Stimulated activated CD4-positive, alpha-beta T cell treated with anti-CD3 and anti-CD28 coated beads, Interleukin-2, amount 100 ng/mL, for 48 hours (primary cell): ENCODE measurements at regions not wholly inside any gene's neighbourhood (a gene's known extent, or its start where the extent isn't known, plus 50 kb on each side); places are given as distances from the start of the nearest gene placed in this dataset.
A peak's percentile ranks its signal among the peaks of the same experiment; 100 is the strongest.

Experiments used
- DNase-seq, 2 donors: peaks; one replicate each; pipeline ENCODE4 v3.0.0-alpha.2; 2020

DNA sequence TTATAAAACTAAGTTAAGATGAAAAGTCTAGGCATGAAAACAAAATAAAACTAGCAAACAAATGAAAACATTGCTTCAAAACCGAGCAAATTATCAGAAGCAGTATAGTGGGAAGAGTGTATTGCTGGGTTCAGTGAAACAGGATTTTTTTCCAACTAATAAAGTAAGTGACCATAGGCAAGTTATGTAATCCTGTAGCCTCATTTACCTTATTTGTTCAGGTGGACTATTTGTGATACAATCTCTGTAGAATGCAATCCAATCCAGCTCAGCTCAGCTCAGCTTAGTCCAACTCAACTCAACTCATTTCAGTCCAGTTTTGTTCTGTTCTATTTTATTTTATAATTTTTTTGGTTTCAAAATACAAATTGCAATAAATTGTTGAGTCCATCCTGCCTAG lies 276.7 kb upstream of the LRIG3 start:
- no peak for DNase-seq

DNA sequence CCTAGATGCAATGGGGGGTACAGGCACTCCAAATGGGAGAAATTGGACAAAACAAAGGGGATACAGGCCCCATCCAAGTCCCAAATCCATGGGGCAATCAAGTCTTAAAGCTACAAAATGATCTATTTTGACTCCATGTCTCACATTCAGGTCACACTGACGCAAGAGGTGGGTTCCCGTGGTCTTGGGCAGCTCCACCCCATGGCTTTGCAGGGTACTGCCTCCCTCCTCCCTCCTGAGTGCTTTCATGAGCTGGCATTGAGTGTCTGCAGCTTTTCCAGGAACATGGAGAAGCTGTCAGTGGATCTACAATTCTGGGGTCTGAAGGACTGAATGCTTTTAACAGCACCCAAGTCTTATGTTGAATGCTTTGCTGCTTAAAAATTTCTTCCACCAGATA lies 274.5 kb upstream of the LRIG3 start:
- DNase-seq, result no peak

GRCh38 chr12:59193476-59194050 lies 273.3 kb upstream of the LRIG3 start:
- DNase-seq, result no peak

- no peak for DNase-seq
Measured at GRCh38 chr12:59191372-59191771, 271.1 kb upstream of the LRIG3 start.

GRCh38 chr12:59186451-59186850 lies 266.1 kb upstream of the LRIG3 start:
- no peak for DNase-seq

DNA sequence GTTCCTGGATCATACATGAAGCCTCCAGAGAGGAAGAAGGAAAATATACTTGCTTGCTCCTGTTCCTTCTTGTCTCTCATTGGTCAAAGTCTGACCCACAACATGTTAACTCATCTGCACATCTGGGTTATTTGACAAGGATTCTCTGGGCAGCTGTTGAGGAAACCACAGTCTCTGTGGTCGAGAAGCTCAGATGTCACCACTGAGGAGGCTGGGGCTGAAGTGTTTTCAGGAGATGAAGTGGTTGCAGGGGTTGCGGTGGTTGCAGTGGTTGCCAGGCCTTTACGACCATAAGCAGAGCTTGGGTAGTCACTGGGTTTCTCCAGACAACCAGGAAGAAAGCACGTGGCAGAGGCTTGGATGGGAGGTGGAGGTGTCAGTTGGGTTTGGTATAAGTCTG lies 265.0 kb upstream of the LRIG3 start:
- DNase-seq, result no peak

- DNase-seq, result no peak
Measured at GRCh38 chr12:59182658-59183455, 262.6 kb upstream of the LRIG3 start.

DNA sequence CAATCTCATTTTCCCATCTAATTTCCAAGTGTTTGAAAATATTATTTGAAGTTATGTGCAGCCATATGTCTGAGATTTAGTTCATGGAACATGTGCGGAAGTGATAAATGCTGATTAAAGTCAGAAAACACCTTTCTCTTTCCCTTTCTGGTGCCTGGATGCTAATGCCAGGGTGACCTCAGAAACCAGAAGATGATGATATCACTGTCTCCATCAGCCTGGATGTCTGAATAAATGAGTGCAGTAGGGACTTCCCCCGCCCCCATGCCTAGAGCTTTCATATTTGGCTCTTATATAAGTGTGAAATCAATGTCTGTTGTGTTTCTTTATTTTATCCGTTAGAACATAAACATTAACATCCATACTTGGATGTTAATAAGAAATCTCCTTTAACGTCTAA lies 261.9 kb upstream of the LRIG3 start:
- DNase-seq, result peak; percentile 3 to 10

GRCh38 chr12:59181196-59181777 lies 261.0 kb upstream of the LRIG3 start:
- DNase-seq, result no peak

DNA sequence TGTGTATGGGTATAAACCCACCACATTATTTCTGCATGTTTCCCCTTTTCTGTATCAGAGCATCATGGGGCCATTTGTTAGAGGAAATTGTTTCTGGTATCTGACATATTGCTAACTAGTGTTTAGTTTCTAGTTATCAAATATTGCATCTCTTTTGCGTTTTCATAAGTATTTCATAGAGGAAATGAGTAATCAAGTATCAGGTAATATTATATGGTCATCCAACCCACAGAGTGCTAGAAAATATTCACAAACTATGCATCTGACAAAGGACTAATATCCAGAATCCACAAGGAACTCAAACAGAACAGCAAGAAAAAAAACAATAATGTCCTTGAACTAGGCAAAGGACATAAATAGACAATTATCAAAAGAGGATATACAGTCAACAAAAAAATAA lies 258.9 kb upstream of the LRIG3 start:
- no peak for DNase-seq

DNA sequence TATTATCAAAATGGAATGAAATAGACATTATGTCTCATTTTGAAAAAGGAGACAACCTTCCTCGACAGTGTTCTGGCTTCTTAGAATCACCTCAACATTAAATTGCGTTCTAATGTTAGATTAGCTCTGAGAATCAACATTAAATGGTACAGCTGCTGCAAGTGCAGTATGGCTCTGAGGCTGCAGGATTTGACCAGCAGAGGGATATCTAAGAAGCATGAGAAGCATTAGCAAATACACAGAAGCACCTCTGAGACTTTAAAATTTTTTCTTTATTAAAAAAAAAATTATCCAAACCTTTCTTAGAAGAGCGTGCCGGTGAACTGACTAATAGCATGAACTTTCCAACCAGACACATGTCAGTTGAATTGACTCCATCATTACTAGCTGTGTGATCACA lies 253.4 kb upstream of the LRIG3 start:
- no peak for DNase-seq

DNA sequence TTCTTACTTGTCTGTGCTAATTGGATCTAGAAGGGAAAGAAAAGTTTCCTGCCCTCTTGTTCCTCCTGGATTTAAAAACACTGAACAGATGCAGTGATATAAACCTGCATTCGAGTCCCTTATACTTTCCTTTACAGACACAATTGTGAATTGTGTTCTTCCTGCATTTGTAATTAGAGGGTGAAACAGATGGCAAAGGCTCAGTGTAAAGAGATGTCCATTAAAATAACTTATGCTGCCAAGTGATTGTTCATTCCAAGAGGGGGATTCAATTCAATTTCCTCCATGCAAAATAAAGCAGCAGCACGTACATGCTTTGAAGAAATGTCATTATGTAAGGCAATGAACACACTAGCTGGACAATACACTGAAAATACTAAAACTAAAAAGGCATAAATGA lies 248.3 kb upstream of the LRIG3 start:
- DNase-seq, result no peak

DNA sequence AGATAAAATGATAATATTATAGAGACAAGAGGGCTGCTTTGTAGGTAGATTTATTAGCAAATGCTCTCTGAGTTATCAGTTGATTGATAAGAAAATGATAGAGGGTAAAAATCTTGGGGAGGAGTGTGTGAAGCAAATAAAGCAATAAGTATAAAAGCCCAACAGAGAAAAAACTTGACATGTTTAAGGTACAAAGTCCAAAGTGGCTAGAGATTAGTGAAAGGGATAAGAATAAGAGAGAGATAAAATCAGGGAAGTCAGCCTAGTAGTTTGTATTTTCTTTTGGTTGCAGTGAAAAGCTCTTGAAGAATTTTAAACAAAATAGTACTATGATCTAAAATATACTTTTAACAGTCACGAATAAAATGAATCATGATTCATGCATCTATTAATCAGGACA lies 246.2 kb upstream of the LRIG3 start:
- DNase-seq, result no peak

DNA sequence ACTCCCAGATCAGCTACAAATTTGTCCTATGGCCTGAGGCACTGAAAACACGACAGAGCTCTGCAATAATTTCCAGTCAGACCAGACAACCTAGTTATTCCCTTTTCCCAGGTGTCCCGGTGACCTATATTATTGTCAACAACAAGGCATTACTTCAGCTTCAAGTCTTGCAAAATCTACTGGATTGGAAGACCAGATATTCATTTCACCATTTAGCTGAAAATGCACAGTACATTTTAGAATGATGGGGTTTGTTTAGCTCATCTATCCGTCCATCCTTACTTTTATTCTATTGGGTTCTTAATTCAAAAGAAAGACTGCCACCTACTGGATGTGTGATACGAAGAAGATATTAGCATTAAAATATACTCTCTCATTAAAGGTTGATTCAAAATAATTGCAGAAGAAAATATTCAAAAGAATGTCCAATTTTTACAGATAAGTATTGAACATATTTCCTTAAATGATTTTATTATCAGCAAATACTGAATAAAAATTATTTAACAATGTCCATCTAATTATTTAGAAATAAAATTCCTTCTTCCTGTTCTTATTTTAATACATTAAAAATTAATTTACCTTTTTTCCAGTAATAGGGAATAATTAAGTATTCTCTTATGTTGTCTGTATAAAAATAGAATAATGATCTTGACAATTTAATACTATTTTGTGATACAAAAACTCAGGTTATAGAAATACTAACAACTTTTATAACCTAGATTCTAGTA lies 244.9 kb upstream of the LRIG3 start:
- no peak for DNase-seq

GRCh38 chr12:59164226-59164625 lies 243.9 kb upstream of the LRIG3 start:
- DNase-seq, result no peak

GRCh38 chr12:59158681-59159080 lies 238.4 kb upstream of the LRIG3 start:
- DNase-seq, result no peak

- DNase-seq, result no peak
Measured at GRCh38 chr12:59158066-59158465, 237.8 kb upstream of the LRIG3 start.

DNA sequence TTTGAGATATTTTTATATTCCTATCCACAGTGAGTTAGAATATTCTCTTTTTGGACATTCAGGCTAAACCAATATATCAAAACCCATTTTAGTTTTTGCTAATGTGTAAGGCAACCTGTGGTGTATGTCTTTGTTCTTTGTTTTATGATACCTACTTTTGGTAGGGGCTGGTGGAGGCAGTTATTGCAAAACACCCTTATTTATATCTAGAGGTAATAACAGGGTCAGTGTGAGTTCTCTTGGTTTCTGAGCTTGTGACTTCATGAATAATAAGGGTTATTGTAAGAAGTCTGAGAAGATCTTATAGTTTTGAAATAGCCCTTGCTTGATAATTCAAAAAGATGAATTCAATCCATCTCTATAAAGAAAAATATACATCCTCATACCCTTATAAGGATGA lies 235.1 kb upstream of the LRIG3 start:
- DNase-seq, result no peak

GRCh38 chr12:59151243-59151642 lies 230.9 kb upstream of the LRIG3 start:
- DNase-seq, result no peak

DNA sequence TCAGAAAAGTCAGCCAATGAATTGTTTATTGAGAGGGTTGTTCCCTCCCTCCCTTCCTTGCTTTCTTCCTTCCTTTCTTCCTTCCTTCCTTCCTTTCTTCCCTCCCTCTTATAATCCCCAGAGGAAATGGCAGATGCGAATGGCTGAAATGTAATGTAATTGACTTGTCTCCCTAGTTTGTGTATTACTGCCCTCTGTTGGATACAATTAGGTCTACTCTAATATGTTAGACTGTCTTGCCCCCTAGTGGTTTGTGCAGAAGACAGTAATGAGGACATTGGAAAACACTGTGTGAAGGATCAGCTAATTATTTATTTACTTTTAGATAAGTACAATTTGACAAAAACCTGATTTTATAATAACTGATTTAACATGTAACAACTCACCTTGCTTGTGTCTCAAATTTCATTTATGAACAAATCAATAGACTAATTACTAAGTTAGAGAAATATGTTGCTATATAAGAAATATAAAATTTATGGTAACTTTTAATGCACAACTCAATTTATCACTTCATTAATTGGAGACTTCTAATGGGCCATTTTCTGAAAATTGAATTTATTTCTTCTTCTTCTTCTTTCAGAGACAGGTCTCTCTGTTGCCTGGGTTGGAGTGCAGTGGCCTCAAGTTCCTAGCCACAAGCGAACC lies 229.8 kb upstream of the LRIG3 start:
- no peak for DNase-seq

GRCh38 chr12:59147791-59148190 lies 227.5 kb upstream of the LRIG3 start:
- no peak for DNase-seq

- no peak for DNase-seq
Measured at GRCh38 chr12:59142183-59142790, 222.0 kb upstream of the LRIG3 start.

DNA sequence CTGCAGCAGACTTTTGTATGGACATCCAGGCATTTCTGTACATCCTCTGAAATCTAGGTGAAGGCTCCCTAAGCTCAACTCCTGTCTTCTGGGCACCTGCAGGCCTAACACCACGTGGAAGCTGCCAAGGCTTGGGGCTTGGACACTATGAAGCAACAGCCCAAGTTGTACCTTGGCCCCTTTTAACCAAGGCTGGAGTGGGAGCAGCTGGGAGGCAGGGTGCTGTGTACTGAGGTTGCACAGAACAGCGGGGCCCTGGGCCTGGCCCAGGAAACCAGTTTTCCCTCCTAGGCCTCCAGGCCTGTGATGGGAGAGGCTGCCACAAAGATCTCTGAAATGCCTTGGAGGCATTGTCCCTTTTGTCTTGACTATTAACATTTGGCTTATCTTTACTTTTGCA lies 214.4 kb upstream of the LRIG3 start:
- DNase-seq, result no peak
